GM19455 (cell line): ENCODE measurements at regions not wholly inside any gene's neighbourhood (a gene's known extent, or its start where the extent isn't known, plus 50 kb on each side); places are given as distances from the start of the nearest gene placed in this dataset.

Experiments
- ATAC-seq: cut with Tn5 transposase; IDR thresholded peaks from one replicate; pipeline ENCODE4 v1.9.1; 2021; ENCODE audit not compliant: unreplicated experiment

GRCh38 chr6:111985202-111985731 lies 68.6 kb upstream of the CCN6 start:
- no peak for ATAC-seq

DNA sequence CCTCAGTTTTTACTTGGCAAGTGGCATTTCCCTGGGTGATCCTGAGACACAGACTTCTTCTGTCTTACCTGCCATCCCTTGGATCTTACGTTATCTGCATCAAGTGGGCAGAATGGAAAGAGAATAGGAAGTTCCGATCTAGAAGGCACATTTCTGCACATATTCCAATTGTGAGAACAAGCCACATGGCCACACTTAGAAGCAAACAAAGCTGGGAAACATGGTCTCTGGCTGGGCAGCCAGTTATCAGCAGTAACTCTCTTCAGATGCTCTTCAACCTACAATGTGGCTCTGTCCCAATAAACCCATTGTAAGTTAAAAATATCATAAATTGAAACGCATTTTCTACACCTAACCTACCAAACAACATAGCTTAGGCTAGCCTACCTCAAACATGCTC lies 67.3 kb upstream of the CCN6 start:
- ATAC-seq, result no peak

- no peak for ATAC-seq
Observed at GRCh38 chr6:111987295-111987694, 66.6 kb upstream of the CCN6 start.

DNA sequence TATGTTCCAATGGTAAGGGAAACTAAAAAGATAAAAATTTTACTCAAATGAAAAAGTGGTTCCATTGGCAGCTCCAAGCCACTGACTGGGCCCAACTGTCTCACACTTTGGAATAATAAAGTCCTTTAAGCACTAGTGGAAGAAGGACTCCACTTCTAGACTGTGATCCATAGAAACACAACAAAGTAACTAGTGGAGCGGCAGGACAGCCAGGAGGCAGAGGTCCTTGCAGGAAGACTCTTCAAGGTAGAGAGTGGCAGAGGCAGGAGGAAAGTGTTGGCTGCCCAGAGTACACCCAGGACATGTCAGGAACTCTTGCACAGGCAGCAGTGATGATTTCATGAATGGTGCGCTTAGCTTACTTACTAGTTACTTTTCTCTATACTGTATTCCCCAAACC lies 65.0 kb upstream of the CCN6 start:
- ATAC-seq, result no peak

GRCh38 chr6:111989743-111990142 lies 64.2 kb upstream of the CCN6 start:
- ATAC-seq, result no peak

GRCh38 chr6:111990214-111990613 lies 63.7 kb upstream of the CCN6 start:
- ATAC-seq, result no peak

DNA sequence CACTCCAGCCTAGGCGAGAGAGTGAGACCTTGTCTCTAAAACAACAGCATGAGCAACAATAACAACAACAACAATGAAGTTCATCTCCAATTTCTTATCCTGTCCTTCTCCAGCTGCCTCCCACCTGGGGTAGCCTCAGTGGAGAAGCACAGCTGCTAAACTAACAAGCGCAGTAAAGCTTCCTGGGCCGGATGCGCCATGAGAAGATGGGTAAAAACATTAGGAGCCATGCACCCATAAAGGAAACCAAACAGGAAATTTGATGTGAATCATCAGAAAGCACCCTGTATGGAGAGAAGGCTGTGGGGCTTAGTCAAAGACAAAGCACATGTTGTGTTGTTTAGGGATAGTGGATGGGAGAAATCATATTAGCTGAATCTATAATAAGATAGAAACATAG lies 61.1 kb upstream of the CCN6 start:
- ATAC-seq, result no peak

DNA sequence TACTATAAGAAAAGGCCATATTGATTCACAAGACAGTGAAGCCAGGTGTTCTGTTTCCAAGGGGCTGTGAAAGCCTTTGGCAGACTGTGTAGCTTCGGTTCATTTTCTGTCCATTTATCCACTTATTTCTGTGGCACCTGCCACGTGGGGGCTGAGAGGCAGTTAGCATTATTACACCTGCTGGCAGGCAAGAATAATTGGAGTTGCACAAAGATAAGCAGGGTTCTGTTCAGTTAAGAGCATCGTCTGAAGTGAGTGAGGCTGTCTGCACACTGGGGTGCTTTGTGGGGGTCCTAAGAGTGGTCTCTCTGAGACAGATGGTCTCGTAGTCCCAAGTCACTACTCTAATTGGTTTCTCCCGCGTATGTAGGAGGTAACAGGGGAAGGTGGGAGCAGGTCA lies 60.6 kb upstream of the CCN6 start:
- no peak for ATAC-seq

GRCh38 chr6:111994791-111995190 lies 59.1 kb upstream of the CCN6 start:
- no peak for ATAC-seq

- no peak for ATAC-seq
Observed at GRCh38 chr6:111995404-111995803, 58.5 kb upstream of the CCN6 start.

GRCh38 chr6:111996144-111996865 lies 57.6 kb upstream of the CCN6 start:
- no peak for ATAC-seq

DNA sequence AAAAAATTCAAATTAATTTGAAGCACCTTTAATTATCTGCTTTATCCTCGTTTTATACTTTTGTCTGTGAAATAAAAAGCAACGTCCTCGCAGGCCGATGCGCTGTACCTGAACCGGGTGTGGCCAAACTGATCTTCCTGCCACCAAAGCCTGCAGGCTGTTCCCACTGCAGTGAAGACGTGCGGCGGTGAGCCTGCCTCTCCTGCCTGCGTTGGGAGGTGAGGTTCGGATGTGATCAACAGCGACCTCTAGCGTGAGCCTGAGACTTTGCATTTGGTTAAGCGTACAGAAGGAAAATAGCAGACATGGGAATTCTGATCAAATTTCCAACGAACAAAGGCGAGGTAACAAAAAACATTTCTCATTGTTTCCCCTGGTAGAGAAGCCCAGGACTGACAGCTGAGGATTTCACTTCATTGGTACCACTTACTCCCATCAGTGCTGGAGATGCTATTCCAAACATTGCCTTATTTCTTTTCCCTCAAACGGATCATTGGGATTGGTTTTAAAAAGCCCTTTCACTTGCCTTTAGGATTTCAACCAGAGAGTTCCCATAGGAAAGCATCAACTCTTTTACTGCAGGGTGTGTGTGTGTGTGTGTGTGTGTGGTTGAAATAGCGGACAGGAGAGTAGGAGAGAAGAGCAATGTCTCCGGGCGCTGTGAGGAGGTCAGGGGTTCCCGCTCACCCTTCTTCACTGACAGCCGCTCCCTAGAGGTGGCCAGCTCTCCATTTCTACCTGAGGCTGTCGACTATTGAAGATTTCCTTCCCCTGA lies 56.6 kb upstream of the CCN6 start:
- ATAC-seq, result peak; percentile 75

DNA sequence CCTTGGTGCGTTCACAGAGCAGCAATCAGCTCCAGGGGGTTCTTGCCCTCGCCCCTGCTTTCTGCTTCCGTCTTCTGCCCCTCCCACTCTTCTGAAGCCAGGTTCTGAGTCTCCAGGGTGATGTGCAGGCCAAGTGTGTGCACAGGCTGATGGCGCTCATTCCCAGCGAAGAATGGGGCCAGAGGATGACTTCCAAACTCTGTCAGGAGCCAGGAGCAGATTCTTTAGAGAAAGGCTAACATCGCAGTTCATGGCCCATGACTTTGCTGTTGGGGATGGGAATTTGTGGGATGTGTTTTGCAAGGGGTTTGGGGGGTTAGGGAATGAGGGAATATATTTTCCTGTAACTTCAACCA lies 56.1 kb upstream of the CCN6 start:
- no peak for ATAC-seq

DNA sequence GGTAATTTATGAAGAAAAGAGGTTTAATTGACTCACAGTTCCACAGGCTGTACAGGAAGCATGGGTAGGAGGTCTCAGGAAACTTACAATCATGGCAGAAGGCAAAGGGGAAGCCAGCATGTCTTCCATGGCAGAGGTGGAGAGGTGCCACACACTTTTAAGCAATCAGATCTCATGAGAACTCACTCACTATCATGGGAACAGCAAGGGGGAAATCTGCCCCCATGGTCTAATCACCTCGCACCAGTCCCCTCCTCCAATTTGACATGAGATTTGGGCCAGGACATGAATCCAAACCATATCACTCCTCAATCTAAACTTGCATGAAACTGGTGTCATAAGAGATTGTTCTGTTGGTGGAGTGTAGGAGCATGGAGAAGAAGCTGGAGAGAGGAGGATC lies 51.6 kb upstream of the CCN6 start:
- ATAC-seq, result no peak
